HG03442 (cell line): ENCODE measurements at regions not wholly inside any gene's neighbourhood (a gene's known extent, or its start where the extent isn't known, plus 50 kb on each side); places are given as distances from the start of the nearest gene placed in this dataset.
"Not testable (repeated sequence)": the region's sequence is repeated elsewhere in the genome, so short reads cannot be mapped to it uniquely, and the experiment has no call there.

ENCODE experiments used
- ATAC-seq: cut with Tn5 transposase; IDR thresholded peaks from one replicate; pipeline ENCODE4 v1.9.1; 2021; ENCODE audit warnings: mild to moderate bottlenecking, moderate library complexity; ENCODE audit not compliant: unreplicated experiment

- no peak for ATAC-seq
Measured at GRCh38 chr7:113610572-113610971, 308.2 kb downstream of the PPP1R3A start.

DNA sequence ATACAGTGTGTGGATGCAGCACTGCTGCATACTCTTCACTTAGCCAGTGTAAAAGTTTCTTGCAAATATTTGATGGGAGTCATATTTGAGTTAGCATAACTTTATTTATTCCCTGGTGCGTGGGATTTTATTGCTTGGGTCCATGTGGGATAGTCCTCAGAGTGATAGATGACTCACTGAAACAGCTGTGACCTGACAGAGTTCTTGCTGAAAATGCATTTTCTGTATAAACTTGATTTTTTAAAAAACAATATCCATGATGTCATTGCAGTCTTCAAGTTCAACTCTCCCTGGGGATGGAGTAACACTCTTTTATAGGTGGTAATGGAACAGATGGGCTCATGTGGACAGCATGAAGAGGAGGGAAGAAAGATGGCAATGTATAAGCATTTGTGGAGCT lies 310.0 kb downstream of the PPP1R3A start:
- no peak for ATAC-seq

DNA sequence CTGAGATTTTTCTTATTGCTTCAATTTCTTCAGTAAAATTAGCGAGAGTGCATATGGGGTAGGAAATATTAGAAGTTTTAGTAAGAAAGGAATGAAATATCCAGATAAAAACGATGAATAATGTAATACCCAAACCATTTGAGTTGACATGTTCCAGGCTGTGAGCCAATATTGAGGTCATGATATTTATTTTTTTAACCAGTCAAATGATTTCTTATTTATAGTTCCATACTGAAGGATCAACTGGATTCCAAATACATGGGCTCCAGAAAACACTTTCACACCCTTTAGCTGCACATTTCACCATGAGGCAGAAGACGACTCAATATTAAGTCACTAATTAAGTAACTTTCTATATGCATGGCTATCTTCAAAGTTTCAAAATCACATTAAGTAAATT lies 312.5 kb downstream of the PPP1R3A start:
- ATAC-seq, result no peak

DNA sequence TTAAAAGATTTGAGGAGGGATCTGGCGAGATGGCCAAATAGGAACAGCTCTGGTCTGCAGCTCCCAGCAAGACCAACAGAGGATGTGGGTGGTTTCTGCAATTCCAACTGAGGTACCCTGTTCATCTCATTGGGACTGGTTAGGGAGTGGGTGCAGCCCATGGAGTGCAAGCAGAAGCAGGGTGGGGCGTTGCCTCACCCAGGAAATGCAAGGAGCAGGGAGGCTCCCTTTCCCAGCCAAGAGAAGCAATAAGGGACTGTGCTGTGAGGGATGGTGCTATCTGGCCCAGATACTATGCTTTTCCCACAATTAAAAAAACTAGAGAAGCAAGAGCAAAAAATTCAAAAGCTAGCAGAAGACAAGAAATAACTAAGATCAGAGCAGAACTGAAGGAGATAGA lies 318.4 kb downstream of the PPP1R3A start:
- not testable (repeated sequence) for ATAC-seq

GRCh38 chr7:113593455-113593854 lies 325.4 kb downstream of the PPP1R3A start:
- ATAC-seq, result not testable (repeated sequence)

DNA sequence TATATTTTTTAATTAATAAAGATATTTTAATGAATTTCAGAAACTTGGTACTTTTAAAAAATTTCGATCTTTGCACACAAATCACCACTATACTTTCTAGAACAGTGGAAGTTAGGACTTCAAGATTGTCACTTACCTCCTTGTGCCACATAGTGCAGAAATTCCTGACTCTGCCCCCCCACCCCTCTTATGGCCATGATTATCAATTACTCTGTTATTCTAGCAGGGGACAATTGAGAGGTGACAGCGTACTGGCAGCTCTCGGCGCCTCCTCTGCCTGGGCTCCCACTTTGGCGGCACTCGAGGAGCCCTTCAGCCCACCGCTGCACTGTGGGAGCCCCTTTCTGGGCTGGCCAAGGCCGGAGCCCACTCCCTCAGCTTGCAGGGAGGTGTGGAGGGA lies 325.9 kb downstream of the PPP1R3A start:
- ATAC-seq, result not testable (repeated sequence)

DNA sequence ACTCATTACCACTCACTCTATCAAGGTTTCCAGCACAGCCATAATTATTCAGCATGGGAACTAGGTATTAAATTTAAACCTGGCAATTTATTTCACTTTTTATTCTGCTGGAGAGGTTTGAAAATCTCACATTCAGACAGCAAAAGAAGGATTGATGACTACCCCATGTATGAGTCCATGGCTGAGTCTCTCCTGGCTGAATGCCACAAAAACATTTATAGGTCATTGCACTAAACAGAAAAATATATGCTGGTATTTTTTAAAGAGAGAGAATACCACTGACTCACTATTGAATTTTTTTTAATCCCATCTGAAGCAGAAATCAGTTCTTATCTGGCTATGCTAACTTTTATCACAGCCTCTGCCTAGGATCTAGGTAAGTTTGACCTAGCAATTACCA lies 336.3 kb downstream of the PPP1R3A start:
- ATAC-seq, result no peak

- not testable (repeated sequence) for ATAC-seq
Measured at GRCh38 chr7:113563257-113563656, 355.6 kb downstream of the PPP1R3A start.

GRCh38 chr7:113562801-113563200 lies 356.0 kb downstream of the PPP1R3A start:
- ATAC-seq, result no peak

DNA sequence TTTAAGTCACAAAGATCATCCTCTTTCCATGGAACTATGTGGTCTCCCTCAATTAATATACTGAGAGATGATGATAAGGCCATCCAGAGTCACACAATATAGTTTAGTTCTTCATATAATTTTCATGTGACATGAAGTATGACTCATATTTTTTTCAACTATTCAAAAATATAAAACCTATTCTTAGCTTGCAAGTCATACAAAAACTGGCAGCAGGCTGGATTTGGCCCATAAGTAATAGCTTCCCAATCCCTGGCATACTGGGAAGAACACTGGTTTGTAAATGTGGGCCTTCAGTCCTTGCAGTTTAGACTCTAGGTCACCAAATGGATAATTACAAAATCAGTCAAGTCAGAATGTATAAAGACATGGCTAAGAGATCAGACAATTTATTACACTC lies 356.6 kb downstream of the PPP1R3A start:
- no peak for ATAC-seq

DNA sequence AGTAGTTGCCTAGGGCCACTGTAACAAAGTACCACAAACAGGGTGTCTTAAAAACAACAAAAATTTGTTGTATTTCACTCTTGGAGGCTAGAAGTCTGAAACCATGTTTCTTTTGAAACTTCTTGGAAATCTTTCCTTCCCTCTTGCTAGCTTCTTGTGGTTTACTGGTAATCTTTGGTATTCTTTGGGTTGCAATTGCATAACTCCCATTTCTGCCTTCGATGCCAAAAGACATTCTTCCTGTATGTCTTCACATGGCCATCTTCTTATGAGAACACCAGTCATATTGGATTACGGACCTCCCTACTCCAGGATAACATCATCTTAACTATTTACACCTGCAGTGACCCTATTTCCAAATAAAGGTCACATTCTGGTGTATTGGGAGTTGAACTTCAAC lies 357.4 kb downstream of the PPP1R3A start:
- ATAC-seq, result no peak

DNA sequence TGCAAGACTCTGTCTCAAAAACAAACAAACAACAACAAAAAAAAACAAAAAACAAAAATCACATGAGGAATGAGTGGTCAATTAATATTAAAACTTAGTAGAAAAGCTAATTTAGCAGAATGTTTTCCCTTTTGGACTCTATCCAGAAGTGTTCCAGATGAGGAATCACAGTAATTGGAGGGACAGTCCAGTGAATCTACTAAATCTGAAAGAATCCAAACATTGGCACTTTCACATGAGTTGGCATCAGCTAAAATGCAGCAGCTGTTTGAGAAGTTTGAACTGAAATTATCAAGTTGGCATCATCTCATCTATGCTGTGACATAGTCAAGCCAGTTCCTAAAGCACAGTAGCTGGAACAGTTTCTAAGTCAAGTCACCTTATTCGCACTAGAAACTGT lies 367.8 kb downstream of the PPP1R3A start:
- ATAC-seq, result no peak

- ATAC-seq, result peak; percentile 46
Measured at GRCh38 chr7:113548561-113548960, 370.2 kb downstream of the PPP1R3A start.

DNA sequence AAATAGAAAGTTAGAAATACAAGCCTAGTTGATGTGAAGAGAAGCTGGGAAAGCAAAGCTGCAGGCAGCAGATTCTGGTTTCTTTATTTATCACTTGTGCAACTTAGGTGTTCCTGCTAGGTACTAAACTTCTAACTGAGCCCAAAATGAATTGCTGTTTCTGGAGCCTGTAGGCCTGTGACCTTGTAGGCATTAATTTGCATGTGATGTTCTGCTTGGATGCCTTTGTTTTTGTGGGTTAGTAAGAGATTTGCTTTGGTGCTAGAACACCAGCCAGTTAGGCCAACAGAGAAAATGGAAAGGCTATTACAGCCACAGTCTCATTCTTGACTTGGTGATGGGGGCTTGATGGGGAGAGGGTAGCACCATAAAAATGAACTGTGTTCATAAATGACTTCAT lies 370.7 kb downstream of the PPP1R3A start:
- ATAC-seq, result peak; percentile 51

- no peak for ATAC-seq
Measured at GRCh38 chr7:113521468-113521867, 397.3 kb downstream of the PPP1R3A start.

GRCh38 chr7:113519472-113519871 lies 399.3 kb downstream of the PPP1R3A start:
- no peak for ATAC-seq

DNA sequence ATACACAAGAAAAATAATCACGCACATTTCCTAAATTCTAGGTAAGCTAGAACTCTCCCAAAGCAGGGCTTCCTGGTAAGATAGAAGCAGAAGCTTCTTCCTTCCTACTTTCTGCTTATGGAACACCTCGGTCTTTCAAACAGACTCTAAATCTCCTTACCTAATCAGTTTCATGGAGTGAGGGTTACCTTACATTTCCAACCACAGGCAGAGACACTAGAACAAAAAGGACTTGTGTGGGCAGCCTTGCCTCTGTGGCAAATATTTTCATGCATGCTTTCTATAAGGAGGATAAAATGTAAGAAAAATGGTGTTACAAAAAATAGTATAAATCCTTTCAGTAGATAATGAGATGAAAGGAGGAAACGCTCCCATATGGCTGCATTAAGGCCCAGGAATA lies 386.3 kb upstream of the SMIM30 start:
- ATAC-seq, result no peak

GRCh38 chr7:113504142-113504541 lies 385.8 kb upstream of the SMIM30 start:
- no peak for ATAC-seq

DNA sequence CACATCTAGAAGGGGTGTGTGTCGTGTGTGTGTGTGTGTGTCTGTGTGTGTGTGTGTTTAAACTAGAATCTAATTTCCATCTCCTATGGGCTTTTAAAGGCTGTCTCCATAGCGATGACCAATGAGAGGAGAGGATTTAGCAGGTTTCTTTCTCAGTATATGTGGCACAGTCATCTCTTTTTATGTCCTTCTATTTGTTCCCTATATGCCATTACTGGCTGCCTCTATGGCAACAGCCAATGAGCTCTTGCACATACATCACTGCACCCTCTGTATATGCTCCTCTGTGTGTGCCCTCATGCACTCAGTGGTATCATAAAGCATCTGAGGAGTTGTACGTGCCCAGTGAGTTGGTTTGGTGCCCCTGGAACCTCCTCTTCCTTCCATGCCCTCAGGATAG lies 378.2 kb upstream of the SMIM30 start:
- not testable (repeated sequence) for ATAC-seq

- not testable (repeated sequence) for ATAC-seq
Measured at GRCh38 chr7:113494797-113495566, 376.6 kb upstream of the SMIM30 start.

DNA sequence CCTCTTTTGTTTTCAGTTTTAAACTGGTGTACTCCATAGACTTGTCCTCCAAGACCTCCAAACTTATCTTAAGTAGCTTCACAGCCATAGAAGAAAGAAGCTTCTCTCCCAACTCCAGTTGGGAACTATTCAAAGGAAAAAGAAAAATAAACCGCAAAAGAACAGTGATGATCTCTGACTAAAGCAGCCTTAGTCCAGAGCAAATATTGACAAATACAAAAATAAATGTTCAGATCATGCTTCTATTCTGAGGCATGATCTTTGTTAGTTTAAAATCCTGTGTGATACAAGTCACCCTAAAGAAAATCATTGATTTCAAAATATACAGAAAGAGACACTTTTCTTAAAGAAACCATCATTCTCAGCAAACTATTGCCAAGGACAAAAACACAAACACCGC lies 373.0 kb upstream of the SMIM30 start:
- ATAC-seq, result no peak

GRCh38 chr7:113487925-113488731 lies 369.8 kb upstream of the SMIM30 start:
- ATAC-seq, result no peak
